Limb (tissue), 2 donors: ENCODE measurements at regions not wholly inside any gene's neighbourhood (a gene's known extent, or its start where the extent isn't known, plus 50 kb on each side); places are given as distances from the start of the nearest gene placed in this dataset.
"Not testable (repeated sequence)": the region's sequence is repeated elsewhere in the genome, so short reads cannot be mapped to it uniquely, and the experiment has no call there.

Experiments
- DNase-seq, 2 donors: peaks; one replicate each; pipeline ENCODE4 v3.0.0-alpha.2; 2016; ENCODE audit errors: extremely low spot score in 2 of 2

DNA sequence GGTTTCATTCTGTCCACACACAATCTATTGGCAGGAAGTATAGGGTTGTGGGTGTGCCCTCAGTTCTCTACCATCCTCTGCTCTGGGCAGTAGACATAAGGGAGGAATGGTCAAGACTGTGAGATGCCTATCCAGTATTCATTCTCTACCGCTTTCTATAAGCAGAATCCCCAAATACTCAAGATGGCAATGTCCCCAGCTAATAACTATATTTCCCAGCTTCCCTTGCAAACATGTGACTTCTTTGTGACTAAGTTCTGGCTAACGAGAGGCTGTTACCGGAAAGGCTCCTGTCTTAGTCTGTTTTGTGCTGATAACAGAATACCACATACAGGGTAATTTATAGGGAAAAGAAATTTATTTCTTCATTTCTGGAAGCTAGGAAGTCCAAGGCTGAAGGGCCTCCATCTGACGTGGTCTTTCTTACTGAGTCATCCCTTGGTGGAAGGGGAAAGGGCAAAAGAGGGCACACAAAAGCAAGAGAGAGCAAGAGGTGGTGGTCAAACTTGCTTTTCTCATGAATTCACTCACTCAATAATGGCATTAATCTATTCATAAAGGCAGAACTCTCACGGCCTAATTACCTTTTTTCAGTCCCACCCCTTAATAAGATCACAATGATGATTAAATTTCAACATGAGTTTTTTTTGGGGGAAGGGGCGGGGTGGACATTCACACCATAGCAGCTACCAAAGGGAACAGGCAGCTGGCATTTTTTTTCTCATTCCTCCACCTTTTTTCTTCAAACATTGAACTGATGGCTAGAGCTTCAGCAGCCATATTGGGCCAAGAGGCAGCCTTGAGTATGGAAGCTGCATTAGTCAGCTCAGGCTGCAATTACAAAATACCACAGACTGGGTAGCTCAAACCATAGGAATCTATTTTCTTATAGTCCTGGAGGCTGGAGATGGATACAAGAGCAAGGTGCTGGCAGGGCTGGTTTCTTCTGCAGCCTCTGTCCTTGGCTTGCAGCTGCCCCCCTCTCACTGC is 109.7 kb upstream of the OR9Q1 start:
- DNase-seq = no peak

- no peak for DNase-seq
Observed at GRCh38 chr11:57917632-57918031, 106.0 kb upstream of the OR9Q1 start.

GRCh38 chr11:57920971-57921370 is 102.7 kb upstream of the OR9Q1 start:
- DNase-seq = no peak

DNA sequence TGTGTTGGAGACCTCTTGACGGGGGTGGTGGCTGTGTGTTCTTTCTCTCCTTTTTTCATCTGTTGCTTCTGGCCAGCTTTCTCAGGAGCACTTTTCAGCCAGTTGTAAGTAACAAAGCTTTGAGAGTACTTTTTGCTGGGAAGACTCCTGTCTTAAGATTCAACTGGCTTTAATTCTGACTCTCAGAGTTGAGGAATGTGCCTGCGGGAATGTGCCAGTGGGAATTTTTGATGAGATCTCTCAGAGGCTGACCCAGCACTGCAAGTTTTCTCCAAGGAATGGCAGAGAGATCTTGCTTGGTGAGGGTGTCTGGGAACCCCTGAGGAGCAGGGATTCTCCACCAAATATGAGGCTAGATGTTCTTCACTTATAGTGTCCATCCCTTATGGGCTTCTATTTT is 91.6 kb upstream of the OR9Q1 start:
- no peak for DNase-seq

- no peak for DNase-seq
Observed at GRCh38 chr11:57935402-57936049, 88.2 kb upstream of the OR9Q1 start.

GRCh38 chr11:57936050-57936418 is 87.6 kb upstream of the OR9Q1 start:
- DNase-seq = no peak

GRCh38 chr11:57937431-57937830 is 86.2 kb upstream of the OR9Q1 start:
- no peak for DNase-seq

- DNase-seq = no peak
Observed at GRCh38 chr11:57938351-57938750, 85.3 kb upstream of the OR9Q1 start.

GRCh38 chr11:57940044-57940756 is 83.5 kb upstream of the OR9Q1 start:
- DNase-seq = no peak

GRCh38 chr11:57941875-57942274 is 81.8 kb upstream of the OR9Q1 start:
- no peak for DNase-seq

- DNase-seq = no peak
Observed at GRCh38 chr11:57942808-57943207, 80.9 kb upstream of the OR9Q1 start.

- not testable (repeated sequence) for DNase-seq
Observed at GRCh38 chr11:57943766-57944165, 79.9 kb upstream of the OR9Q1 start.

- DNase-seq = no peak
Observed at GRCh38 chr11:57946628-57947027, 77.1 kb upstream of the OR9Q1 start.

DNA sequence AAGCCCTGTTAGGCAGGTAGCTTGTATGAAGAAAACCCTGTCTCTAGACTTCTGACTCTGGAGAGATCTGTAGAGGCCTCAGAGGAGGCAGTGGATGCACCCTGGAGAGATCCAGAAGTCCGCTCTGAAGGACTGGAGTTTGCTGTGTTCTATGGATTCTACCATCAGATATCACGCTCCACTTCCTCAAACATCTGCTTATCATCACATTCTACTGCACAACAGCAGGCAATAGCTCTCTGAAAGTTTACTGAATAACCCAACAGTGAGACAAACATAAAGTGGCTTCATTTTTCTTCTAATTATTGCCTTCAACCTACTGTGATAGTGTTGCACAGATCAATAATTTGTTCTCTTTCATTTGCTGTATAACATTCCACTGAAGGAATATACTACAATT is 59.0 kb upstream of the OR9Q1 start:
- no peak for DNase-seq

DNA sequence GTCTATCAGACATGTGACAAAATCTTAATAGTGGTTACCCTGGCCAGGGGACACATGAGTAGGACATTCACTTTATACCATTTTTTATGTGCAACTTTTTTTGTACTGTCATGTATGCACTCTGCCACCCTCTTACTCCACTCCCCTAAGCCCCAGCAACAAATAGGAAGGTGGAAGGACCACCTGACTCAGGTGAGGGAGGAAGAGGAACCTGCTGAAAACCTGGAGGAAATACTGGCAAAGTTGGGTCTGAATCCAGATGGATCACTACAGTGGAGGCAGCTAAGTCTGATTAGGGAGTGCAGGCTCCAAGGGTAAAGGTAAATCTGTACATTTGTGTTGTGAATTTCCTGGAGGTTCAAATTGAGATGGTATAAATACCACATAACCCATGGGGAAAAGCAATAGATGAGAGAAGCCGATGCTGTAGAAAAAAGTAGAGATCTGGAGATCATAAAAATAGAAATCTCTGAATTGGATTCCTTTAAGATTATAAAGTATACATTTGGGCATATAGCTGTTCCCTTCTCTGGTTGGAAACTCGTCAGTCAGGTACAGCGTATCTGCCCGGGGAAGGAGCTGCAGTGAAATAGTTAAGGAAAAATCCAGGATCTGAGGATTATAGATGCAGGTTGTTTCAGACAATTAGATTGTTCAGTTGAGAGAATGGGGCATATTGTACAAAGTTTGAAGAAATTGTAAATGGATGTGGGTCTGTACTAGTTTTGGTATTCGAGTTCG is 52.2 kb upstream of the OR9Q1 start:
- no peak for DNase-seq

DNA sequence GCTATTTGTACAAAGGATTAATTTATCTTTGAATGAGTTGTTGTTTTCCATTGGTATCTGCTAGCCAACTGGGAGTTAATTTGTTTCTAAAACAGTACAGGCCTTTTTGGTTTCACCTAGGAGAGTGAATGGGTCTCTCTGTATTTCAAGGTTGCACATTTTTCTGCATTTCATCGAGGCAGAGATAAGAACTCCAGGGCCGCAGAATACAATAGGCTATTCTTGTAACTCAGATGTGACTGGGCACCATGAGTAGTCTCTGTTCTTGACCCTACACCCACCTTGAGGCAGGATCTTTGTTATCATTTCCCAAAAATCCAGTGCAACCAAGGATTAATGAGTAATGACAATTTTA is 51.7 kb upstream of the OR9Q1 start:
- DNase-seq = no peak
